Activated T-helper 17 cell treated with anti-CD3 and anti-CD28 coated beads, Interleukin-2, amount 50 U/mL, for 72 hours (primary cell): ENCODE measurements at regions not wholly inside any gene's neighbourhood (a gene's known extent, or its start where the extent isn't known, plus 50 kb on each side); places are given as distances from the start of the nearest gene placed in this dataset.
A peak's percentile ranks its signal among the peaks of the same experiment; 100 is the strongest.

Source experiments
- ATAC-seq: fragments of 150-1000 bp; cut with Tn5 transposase; replicated peaks from 2 replicates; pipeline ENCODE4 v1.10.0; 2021; ENCODE audit warnings: mild to moderate bottlenecking, moderate library complexity
- H3K27ac Mint-ChIP-seq: one replicate; pipeline ENCODE4 v1.8.0; 2022; ENCODE audit warnings: mixed read lengths
- H3K27me3 Mint-ChIP-seq: one replicate; pipeline ENCODE4 v1.8.0; 2022; ENCODE audit warnings: mixed read lengths
- H3K36me3 Mint-ChIP-seq: one replicate; pipeline ENCODE4 v1.8.0; 2022; ENCODE audit warnings: low read depth, mild to moderate bottlenecking, mixed read lengths
- H3K4me1 Mint-ChIP-seq: one replicate; pipeline ENCODE4 v1.8.0; 2022; ENCODE audit warnings: mixed read lengths
- H3K4me3 Mint-ChIP-seq: one replicate; pipeline ENCODE4 v1.8.0; 2022; ENCODE audit warnings: mild to moderate bottlenecking, mixed read lengths
- H3K9me3 Mint-ChIP-seq: one replicate; pipeline ENCODE4 v1.8.0; 2022; ENCODE audit warnings: mixed read lengths

- no peaks in the 10 kb centered on the region for H3K36me3 Mint-ChIP-seq
- no peak for ATAC-seq
- peaks cover 8% of the 10 kb centered on the region for H3K9me3 Mint-ChIP-seq
- no peaks in the 10 kb centered on the region for H3K27me3 Mint-ChIP-seq
- H3K4me3 Mint-ChIP-seq: no peak overlapping the region
- H3K4me1 Mint-ChIP-seq: no peaks in the 10 kb centered on the region
- no peak overlapping the region for H3K27ac Mint-ChIP-seq
Observed at GRCh38 chr16:72389791-72390190, 217.8 kb upstream of the PMFBP1 start.

GRCh38 chr16:72388007-72388406 lies 216.1 kb upstream of the PMFBP1 start:
- H3K9me3 Mint-ChIP-seq: no peaks in the 10 kb centered on the region
- no peaks in the 10 kb centered on the region for H3K4me1 Mint-ChIP-seq

GRCh38 chr16:72384651-72385050 lies 212.7 kb upstream of the PMFBP1 start:
- Mint-ChIP-seq H3K9me3 (no peaks in the 10 kb centered on the region), H3K27me3 (no peaks in the 10 kb centered on the region), H3K27ac (no peak overlapping the region), H3K36me3 (no peaks in the 10 kb centered on the region), H3K4me3 (no peak overlapping the region), H3K4me1 (no peaks in the 10 kb centered on the region)
- no peak for ATAC-seq

More at GRCh38 chr16:72388007-72388406, 216.1 kb upstream of the PMFBP1 start:
- ATAC-seq: no peak
- no peak overlapping the region for H3K27ac Mint-ChIP-seq
- H3K4me3 Mint-ChIP-seq: no peak overlapping the region
- H3K27me3 Mint-ChIP-seq: no peaks in the 10 kb centered on the region
- H3K36me3 Mint-ChIP-seq: no peaks in the 10 kb centered on the region

GRCh38 chr16:72380283-72380682 lies 208.3 kb upstream of the PMFBP1 start:
- H3K4me3 Mint-ChIP-seq: no peak overlapping the region
- H3K27ac Mint-ChIP-seq: no peak overlapping the region
- H3K9me3 Mint-ChIP-seq: no peaks in the 10 kb centered on the region
- no peak for ATAC-seq
- no peaks in the 10 kb centered on the region for H3K4me1 Mint-ChIP-seq
- H3K27me3 Mint-ChIP-seq: no peaks in the 10 kb centered on the region
- no peaks in the 10 kb centered on the region for H3K36me3 Mint-ChIP-seq

- Mint-ChIP-seq H3K27me3 (no peaks in the 10 kb centered on the region), H3K36me3 (no peaks in the 10 kb centered on the region), H3K27ac (no peak overlapping the region), H3K9me3 (no peaks in the 10 kb centered on the region), H3K4me3 (no peak overlapping the region), H3K4me1 (no peaks in the 10 kb centered on the region)
- no peak for ATAC-seq
Observed at GRCh38 chr16:72373201-72373600, 201.2 kb upstream of the PMFBP1 start.

GRCh38 chr16:72372087-72373045 lies 200.4 kb upstream of the PMFBP1 start:
- no peaks in the 10 kb centered on the region for H3K27me3 Mint-ChIP-seq
- no peak overlapping the region for H3K27ac Mint-ChIP-seq

GRCh38 chr16:72371307-72372086 lies 199.5 kb upstream of the PMFBP1 start:
- peak; percentile 78 for ATAC-seq
- H3K9me3 Mint-ChIP-seq: no peaks in the 10 kb centered on the region
- H3K27me3 Mint-ChIP-seq: no peaks in the 10 kb centered on the region
- no peaks in the 10 kb centered on the region for H3K36me3 Mint-ChIP-seq
- no peaks in the 10 kb centered on the region for H3K4me1 Mint-ChIP-seq
- H3K4me3 Mint-ChIP-seq: no peak overlapping the region
- no peak overlapping the region for H3K27ac Mint-ChIP-seq

More at GRCh38 chr16:72372087-72373045, 200.4 kb upstream of the PMFBP1 start:
- Mint-ChIP-seq H3K4me1 (no peaks in the 10 kb centered on the region), H3K36me3 (no peaks in the 10 kb centered on the region), H3K9me3 (no peaks in the 10 kb centered on the region), H3K4me3 (no peak overlapping the region)
- ATAC-seq: no peak

GRCh38 chr16:72369274-72369673 lies 197.3 kb upstream of the PMFBP1 start:
- no peaks in the 10 kb centered on the region for H3K27me3 Mint-ChIP-seq
- no peak for ATAC-seq
- H3K27ac Mint-ChIP-seq: no peak overlapping the region
- no peaks in the 10 kb centered on the region for H3K9me3 Mint-ChIP-seq
- H3K4me3 Mint-ChIP-seq: no peak overlapping the region
- H3K36me3 Mint-ChIP-seq: no peaks in the 10 kb centered on the region
- no peaks in the 10 kb centered on the region for H3K4me1 Mint-ChIP-seq

- H3K9me3 Mint-ChIP-seq: no peaks in the 10 kb centered on the region
- H3K4me3 Mint-ChIP-seq: no peak overlapping the region
- H3K36me3 Mint-ChIP-seq: no peaks in the 10 kb centered on the region
- H3K4me1 Mint-ChIP-seq: no peaks in the 10 kb centered on the region
- no peaks in the 10 kb centered on the region for H3K27me3 Mint-ChIP-seq
- H3K27ac Mint-ChIP-seq: no peak overlapping the region
- no peak for ATAC-seq
Observed at GRCh38 chr16:72367851-72368250, 195.9 kb upstream of the PMFBP1 start.

GRCh38 chr16:72362973-72363372 lies 191.0 kb upstream of the PMFBP1 start:
- Mint-ChIP-seq H3K27me3 (no peaks in the 10 kb centered on the region), H3K36me3 (no peaks in the 10 kb centered on the region), H3K27ac (no peak overlapping the region), H3K9me3 (no peaks in the 10 kb centered on the region), H3K4me1 (no peaks in the 10 kb centered on the region), H3K4me3 (no peak overlapping the region)
- no peak for ATAC-seq

GRCh38 chr16:72362476-72362875 lies 190.5 kb upstream of the PMFBP1 start:
- no peak for ATAC-seq
- Mint-ChIP-seq H3K4me1 (no peaks in the 10 kb centered on the region), H3K27me3 (no peaks in the 10 kb centered on the region), H3K9me3 (no peaks in the 10 kb centered on the region), H3K4me3 (no peak overlapping the region), H3K36me3 (no peaks in the 10 kb centered on the region), H3K27ac (no peak overlapping the region)

- no peak overlapping the region for H3K4me3 Mint-ChIP-seq
- H3K4me1 Mint-ChIP-seq: no peaks in the 10 kb centered on the region
- no peak overlapping the region for H3K27ac Mint-ChIP-seq
Observed at GRCh38 chr16:72357910-72358309, 186.0 kb upstream of the PMFBP1 start.

GRCh38 chr16:72355561-72355960 lies 183.6 kb upstream of the PMFBP1 start:
- Mint-ChIP-seq H3K4me1 (no peaks in the 10 kb centered on the region), H3K9me3 (no peaks in the 10 kb centered on the region), H3K36me3 (no peaks in the 10 kb centered on the region), H3K27ac (no peak overlapping the region), H3K27me3 (no peaks in the 10 kb centered on the region), H3K4me3 (no peak overlapping the region)
- ATAC-seq: no peak

More at GRCh38 chr16:72357910-72358309, 186.0 kb upstream of the PMFBP1 start:
- Mint-ChIP-seq H3K27me3 (no peaks in the 10 kb centered on the region), H3K9me3 (no peaks in the 10 kb centered on the region), H3K36me3 (no peaks in the 10 kb centered on the region)
- ATAC-seq: no peak

- H3K9me3 Mint-ChIP-seq: no peaks in the 10 kb centered on the region
- no peaks in the 10 kb centered on the region for H3K27me3 Mint-ChIP-seq
- no peaks in the 10 kb centered on the region for H3K36me3 Mint-ChIP-seq
- no peak overlapping the region for H3K27ac Mint-ChIP-seq
- H3K4me3 Mint-ChIP-seq: no peak overlapping the region
- ATAC-seq: no peak
- H3K4me1 Mint-ChIP-seq: no peaks in the 10 kb centered on the region
Observed at GRCh38 chr16:72349719-72350118, 177.8 kb upstream of the PMFBP1 start.

- Mint-ChIP-seq H3K36me3 (no peaks in the 10 kb centered on the region), H3K27me3 (no peaks in the 10 kb centered on the region), H3K4me1 (no peaks in the 10 kb centered on the region), H3K4me3 (no peak overlapping the region), H3K9me3 (no peaks in the 10 kb centered on the region), H3K27ac (no peak overlapping the region)
- no peak for ATAC-seq
Observed at GRCh38 chr16:72332926-72333325, 161.0 kb upstream of the PMFBP1 start.
